ENCODE measurements at regions not wholly inside any gene's neighbourhood (a gene's known extent, or its start where the extent isn't known, plus 50 kb on each side); places are given as distances from the start of the nearest gene placed in this dataset.

- TF ChIP-seq TAF1 (IDR thresholded peaks at IDR 0.05; ENCODE audit: borderline replicate concordance, low read depth, low read length) (no peak), POLR2AphosphoS5 (IDR thresholded peaks at IDR 0.05; ENCODE audit: low read depth, low read length) (no peak), POLR2A (IDR thresholded peaks at IDR 0.05; ENCODE audit: low read depth, low read length) (no peak)
Observed at GRCh38 chr5:124843596-124843899, 97.1 kb upstream of the ZNF608 start.

Measured in GM12892 (cell line).